ENCODE measurements at regions not wholly inside any gene's neighbourhood (a gene's known extent, or its start where the extent isn't known, plus 50 kb on each side); places are given as distances from the start of the nearest gene placed in this dataset.
"Not testable (repeated sequence)": the region's sequence is repeated elsewhere in the genome, so short reads cannot be mapped to it uniquely, and the experiment has no call there.

GRCh38 chr10:31188792-31189406, 130.1 kb upstream of the ZEB1 start:
- no peaks in the 10 kb centered on the region for H3K9me3 ChIP-seq (ENCODE audit: low read length)
- H3K36me3 ChIP-seq (ENCODE audit: insufficient read depth, low read length): no peaks in the 10 kb centered on the region
- H2AFZ ChIP-seq (ENCODE audit: low read depth, low read length): no peak overlapping the region
- H3K4me1 ChIP-seq (ENCODE audit: insufficient read depth, low read length): peaks cover 32% of the 10 kb centered on the region
- H3K27me3 ChIP-seq (ENCODE audit: insufficient read depth, low read length): no peaks in the 10 kb centered on the region
- H3K4me3 ChIP-seq (ENCODE audit: low read length): no peak overlapping the region

- Histone ChIP-seq H3K9me3 (ENCODE audit: low read length) (no peaks in the 10 kb centered on the region), H2AFZ (ENCODE audit: low read depth, low read length) (no peak overlapping the region), H3K4me3 (ENCODE audit: low read length) (no peak overlapping the region), H3K4me1 (ENCODE audit: insufficient read depth, low read length) (peaks cover 32% of the 10 kb centered on the region), H3K36me3 (ENCODE audit: insufficient read depth, low read length) (no peaks in the 10 kb centered on the region), H3K27me3 (ENCODE audit: insufficient read depth, low read length) (no peaks in the 10 kb centered on the region)
Observed at GRCh38 chr10:31190488-31190887, 128.5 kb upstream of the ZEB1 start.

GRCh38 chr10:31192475-31192874, 126.5 kb upstream of the ZEB1 start:
- no peaks in the 10 kb centered on the region for H3K9me3 ChIP-seq (ENCODE audit: low read length)
- no peak overlapping the region for H3K4me3 ChIP-seq (ENCODE audit: low read length)
- peaks cover 16% of the 10 kb centered on the region for H3K4me1 ChIP-seq (ENCODE audit: insufficient read depth, low read length)
- no peaks in the 10 kb centered on the region for H3K36me3 ChIP-seq (ENCODE audit: insufficient read depth, low read length)
- H3K27me3 ChIP-seq (ENCODE audit: insufficient read depth, low read length): no peaks in the 10 kb centered on the region
- no peak overlapping the region for H2AFZ ChIP-seq (ENCODE audit: low read depth, low read length)

GRCh38 chr10:31194986-31195385, 124.0 kb upstream of the ZEB1 start:
- H3K4me1 ChIP-seq (ENCODE audit: insufficient read depth, low read length): no peaks in the 10 kb centered on the region
- H2AFZ ChIP-seq (ENCODE audit: low read depth, low read length): no peak overlapping the region
- no peaks in the 10 kb centered on the region for H3K36me3 ChIP-seq (ENCODE audit: insufficient read depth, low read length)
- no peaks in the 10 kb centered on the region for H3K27me3 ChIP-seq (ENCODE audit: insufficient read depth, low read length)
- H3K9me3 ChIP-seq (ENCODE audit: low read length): no peaks in the 10 kb centered on the region
- no peak overlapping the region for H3K4me3 ChIP-seq (ENCODE audit: low read length)

- Histone ChIP-seq H3K9me3 (ENCODE audit: low read length) (no peaks in the 10 kb centered on the region), H3K4me3 (ENCODE audit: low read length) (no peak overlapping the region), H3K36me3 (ENCODE audit: insufficient read depth, low read length) (no peaks in the 10 kb centered on the region), H3K4me1 (ENCODE audit: insufficient read depth, low read length) (no peaks in the 10 kb centered on the region), H3K27me3 (ENCODE audit: insufficient read depth, low read length) (no peaks in the 10 kb centered on the region), H2AFZ (ENCODE audit: low read depth, low read length) (no peak overlapping the region)
Observed at GRCh38 chr10:31197886-31198285, 121.1 kb upstream of the ZEB1 start.

GRCh38 chr10:31204090-31204489, 114.9 kb upstream of the ZEB1 start:
- H3K36me3 ChIP-seq (ENCODE audit: insufficient read depth, low read length): no peaks in the 10 kb centered on the region

GRCh38 chr10:31207636-31208035, 111.4 kb upstream of the ZEB1 start:
- Histone ChIP-seq H3K36me3 (ENCODE audit: insufficient read depth, low read length) (no peaks in the 10 kb centered on the region), H3K9me3 (ENCODE audit: low read length) (no peaks in the 10 kb centered on the region), H2AFZ (ENCODE audit: low read depth, low read length) (no peak overlapping the region)

More at GRCh38 chr10:31204090-31204489, 114.9 kb upstream of the ZEB1 start:
- Histone ChIP-seq H3K4me3 (ENCODE audit: low read length) (no peak overlapping the region), H3K27me3 (ENCODE audit: insufficient read depth, low read length) (no peaks in the 10 kb centered on the region), H3K9me3 (ENCODE audit: low read length) (no peaks in the 10 kb centered on the region), H2AFZ (ENCODE audit: low read depth, low read length) (no peak overlapping the region), H3K4me1 (ENCODE audit: insufficient read depth, low read length) (peaks cover 2% of the 10 kb centered on the region)

GRCh38 chr10:31209478-31209877, 109.5 kb upstream of the ZEB1 start:
- no peaks in the 10 kb centered on the region for H3K36me3 ChIP-seq (ENCODE audit: insufficient read depth, low read length)
- H3K4me1 ChIP-seq (ENCODE audit: insufficient read depth, low read length): peaks cover 5% of the 10 kb centered on the region
- H2AFZ ChIP-seq (ENCODE audit: low read depth, low read length): no peak overlapping the region
- H3K4me3 ChIP-seq (ENCODE audit: low read length): no peak overlapping the region
- no peaks in the 10 kb centered on the region for H3K27me3 ChIP-seq (ENCODE audit: insufficient read depth, low read length)
- H3K9me3 ChIP-seq (ENCODE audit: low read length): no peaks in the 10 kb centered on the region

More at GRCh38 chr10:31207636-31208035, 111.4 kb upstream of the ZEB1 start:
- Histone ChIP-seq H3K4me3 (ENCODE audit: low read length) (no peak overlapping the region), H3K27me3 (ENCODE audit: insufficient read depth, low read length) (no peaks in the 10 kb centered on the region), H3K4me1 (ENCODE audit: insufficient read depth, low read length) (peaks cover 5% of the 10 kb centered on the region)

GRCh38 chr10:31210190-31210589, 108.8 kb upstream of the ZEB1 start:
- Histone ChIP-seq H2AFZ (ENCODE audit: low read depth, low read length) (no peak overlapping the region), H3K4me3 (ENCODE audit: low read length) (no peak overlapping the region), H3K36me3 (ENCODE audit: insufficient read depth, low read length) (no peaks in the 10 kb centered on the region), H3K4me1 (ENCODE audit: insufficient read depth, low read length) (peaks cover 5% of the 10 kb centered on the region), H3K9me3 (ENCODE audit: low read length) (no peaks in the 10 kb centered on the region), H3K27me3 (ENCODE audit: insufficient read depth, low read length) (no peaks in the 10 kb centered on the region)

- Histone ChIP-seq H3K4me3 (ENCODE audit: low read length) (no peak overlapping the region), H3K9me3 (ENCODE audit: low read length) (no peaks in the 10 kb centered on the region), H3K27me3 (ENCODE audit: insufficient read depth, low read length) (no peaks in the 10 kb centered on the region), H3K36me3 (ENCODE audit: insufficient read depth, low read length) (no peaks in the 10 kb centered on the region), H3K4me1 (ENCODE audit: insufficient read depth, low read length) (peaks cover 9% of the 10 kb centered on the region), H2AFZ (ENCODE audit: low read depth, low read length) (no peak overlapping the region)
Observed at GRCh38 chr10:31213959-31214358, 105.1 kb upstream of the ZEB1 start.

- H2AFZ ChIP-seq (ENCODE audit: low read depth, low read length): no peak overlapping the region
Observed at GRCh38 chr10:31215052-31215451, 104.0 kb upstream of the ZEB1 start.

GRCh38 chr10:31219306-31219705, 99.7 kb upstream of the ZEB1 start:
- Histone ChIP-seq H2AFZ (ENCODE audit: low read depth, low read length) (no peak overlapping the region), H3K4me3 (ENCODE audit: low read length) (no peak overlapping the region), H3K27me3 (ENCODE audit: insufficient read depth, low read length) (no peaks in the 10 kb centered on the region), H3K4me1 (ENCODE audit: insufficient read depth, low read length) (peaks cover 5% of the 10 kb centered on the region), H3K9me3 (ENCODE audit: low read length) (no peaks in the 10 kb centered on the region), H3K36me3 (ENCODE audit: insufficient read depth, low read length) (no peaks in the 10 kb centered on the region)

More at GRCh38 chr10:31215052-31215451, 104.0 kb upstream of the ZEB1 start:
- H3K4me1 ChIP-seq (ENCODE audit: insufficient read depth, low read length): peaks cover 8% of the 10 kb centered on the region
- no peaks in the 10 kb centered on the region for H3K36me3 ChIP-seq (ENCODE audit: insufficient read depth, low read length)
- H3K9me3 ChIP-seq (ENCODE audit: low read length): no peaks in the 10 kb centered on the region
- no peak overlapping the region for H3K4me3 ChIP-seq (ENCODE audit: low read length)
- H3K27me3 ChIP-seq (ENCODE audit: insufficient read depth, low read length): no peaks in the 10 kb centered on the region

- not testable (repeated sequence) for H3K27me3 ChIP-seq (ENCODE audit: insufficient read depth, low read length); H3K4me3 ChIP-seq (ENCODE audit: low read length); H2AFZ ChIP-seq (ENCODE audit: low read depth, low read length); H3K9me3 ChIP-seq (ENCODE audit: low read length); H3K4me1 ChIP-seq (ENCODE audit: insufficient read depth, low read length); H3K36me3 ChIP-seq (ENCODE audit: insufficient read depth, low read length)
Observed at GRCh38 chr10:31228780-31229179, 90.2 kb upstream of the ZEB1 start.

- Histone ChIP-seq H2AFZ (ENCODE audit: low read depth, low read length) (no peak overlapping the region), H3K36me3 (ENCODE audit: insufficient read depth, low read length) (no peaks in the 10 kb centered on the region)
Observed at GRCh38 chr10:31239961-31240360, 79.1 kb upstream of the ZEB1 start.

More at GRCh38 chr10:31239961-31240360, 79.1 kb upstream of the ZEB1 start:
- H3K4me1 ChIP-seq (ENCODE audit: insufficient read depth, low read length): no peaks in the 10 kb centered on the region
- H3K9me3 ChIP-seq (ENCODE audit: low read length): no peaks in the 10 kb centered on the region
- H3K27me3 ChIP-seq (ENCODE audit: insufficient read depth, low read length): no peaks in the 10 kb centered on the region
- H3K4me3 ChIP-seq (ENCODE audit: low read length): no peak overlapping the region
